ENCODE measurements at regions not wholly inside any gene's neighbourhood (a gene's known extent, or its start where the extent isn't known, plus 50 kb on each side); places are given as distances from the start of the nearest gene placed in this dataset.

- TF ChIP-seq CTCF (conservative IDR thresholded peaks at IDR 0.05; ENCODE audit: low read depth, low read length): no peak
- no peak for TF ChIP-seq EZH2 (IDR thresholded peaks at IDR 0.05; ENCODE audit: borderline replicate concordance, low read depth, low read length, poor library complexity, severe bottlenecking)
Observed at GRCh38 chr6:6085928-6086668, 79.4 kb upstream of the NRN1 start.

All from A673 (cell line).